ENCODE measurements at regions not wholly inside any gene's neighbourhood (a gene's known extent, or its start where the extent isn't known, plus 50 kb on each side); places are given as distances from the start of the nearest gene placed in this dataset.

GRCh38 chr2:21498016-21498415 is 374.2 kb downstream of the TDRD15 start:
- Histone ChIP-seq H3K4me3 (replicated peaks; ENCODE audit: low read depth, low read length) (no peak overlapping the region), H3K36me3 (ENCODE audit: control insufficient read depth, insufficient read depth, low read length) (no peaks in the 10 kb centered on the region), H3K27me3 (replicated peaks; ENCODE audit: control insufficient read depth, insufficient read depth, low read length) (no peaks in the 10 kb centered on the region)
- DNase-seq (ENCODE audit: extremely low read depth, insufficient read length), result no peak
- TF ChIP-seq CTCF (IDR thresholded peaks at IDR 0.05; ENCODE audit: insufficient read depth, low read length, poor library complexity, severe bottlenecking), result no peak

- Histone ChIP-seq H3K4me3 (replicated peaks; ENCODE audit: low read depth, low read length) (no peak overlapping the region), H3K36me3 (ENCODE audit: control insufficient read depth, insufficient read depth, low read length) (no peaks in the 10 kb centered on the region), H3K27me3 (replicated peaks; ENCODE audit: control insufficient read depth, insufficient read depth, low read length) (no peaks in the 10 kb centered on the region)
- DNase-seq (ENCODE audit: extremely low read depth, insufficient read length), result no peak
- no peak for TF ChIP-seq CTCF (IDR thresholded peaks at IDR 0.05; ENCODE audit: insufficient read depth, low read length, poor library complexity, severe bottlenecking)
Observed at GRCh38 chr2:21500401-21500945, 376.7 kb downstream of the TDRD15 start.

- DNase-seq (ENCODE audit: extremely low read depth, insufficient read length), result no peak
- Histone ChIP-seq H3K36me3 (ENCODE audit: control insufficient read depth, insufficient read depth, low read length) (no peaks in the 10 kb centered on the region), H3K27me3 (replicated peaks; ENCODE audit: control insufficient read depth, insufficient read depth, low read length) (no peaks in the 10 kb centered on the region), H3K4me3 (replicated peaks; ENCODE audit: low read depth, low read length) (no peak overlapping the region)
- no peak for TF ChIP-seq CTCF (IDR thresholded peaks at IDR 0.05; ENCODE audit: insufficient read depth, low read length, poor library complexity, severe bottlenecking)
Observed at GRCh38 chr2:21501376-21502027, 377.7 kb downstream of the TDRD15 start.

GRCh38 chr2:21515903-21516302 is 392.1 kb downstream of the TDRD15 start:
- H3K4me3 ChIP-seq (replicated peaks; ENCODE audit: low read depth, low read length), result no peak overlapping the region
- DNase-seq (ENCODE audit: extremely low read depth, insufficient read length), result no peak
- no peaks in the 10 kb centered on the region for H3K27me3 ChIP-seq (replicated peaks; ENCODE audit: control insufficient read depth, insufficient read depth, low read length)
- TF ChIP-seq CTCF (IDR thresholded peaks at IDR 0.05; ENCODE audit: insufficient read depth, low read length, poor library complexity, severe bottlenecking), result no peak
- no peaks in the 10 kb centered on the region for H3K36me3 ChIP-seq (ENCODE audit: control insufficient read depth, insufficient read depth, low read length)

GRCh38 chr2:21519412-21519811 is 395.6 kb downstream of the TDRD15 start:
- DNase-seq (ENCODE audit: extremely low read depth, insufficient read length), result no peak
- no peak for TF ChIP-seq CTCF (IDR thresholded peaks at IDR 0.05; ENCODE audit: insufficient read depth, low read length, poor library complexity, severe bottlenecking)
- H3K4me3 ChIP-seq (replicated peaks; ENCODE audit: low read depth, low read length), result no peak overlapping the region
- H3K36me3 ChIP-seq (ENCODE audit: control insufficient read depth, insufficient read depth, low read length), result no peaks in the 10 kb centered on the region
- H3K27me3 ChIP-seq (replicated peaks; ENCODE audit: control insufficient read depth, insufficient read depth, low read length), result no peaks in the 10 kb centered on the region
